ENCODE measurements at regions not wholly inside any gene's neighbourhood (a gene's known extent, or its start where the extent isn't known, plus 50 kb on each side); places are given as distances from the start of the nearest gene placed in this dataset.

DNA sequence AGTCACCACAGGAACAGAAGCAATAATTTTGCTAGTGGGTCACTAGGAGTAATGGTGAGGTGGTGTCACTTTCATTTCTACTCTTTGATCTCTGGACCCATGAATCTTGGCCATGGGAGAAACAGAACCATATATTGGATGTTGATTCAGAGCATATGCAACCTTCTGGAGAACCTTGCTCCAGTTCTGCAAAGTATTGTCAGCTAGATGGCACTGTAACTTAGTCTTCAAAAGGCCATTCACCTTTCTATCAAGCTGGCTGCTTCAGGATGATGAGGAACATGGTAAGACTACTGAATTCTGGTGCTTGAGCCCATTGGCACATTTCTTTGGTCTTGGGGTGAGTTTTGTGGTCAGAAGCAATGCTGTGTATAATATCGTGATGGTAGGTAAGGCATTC is 129.1 kb upstream of the FBN2 start:
- peak in 1 of 56 donors; percentile 0 for DNase-seq

DNA sequence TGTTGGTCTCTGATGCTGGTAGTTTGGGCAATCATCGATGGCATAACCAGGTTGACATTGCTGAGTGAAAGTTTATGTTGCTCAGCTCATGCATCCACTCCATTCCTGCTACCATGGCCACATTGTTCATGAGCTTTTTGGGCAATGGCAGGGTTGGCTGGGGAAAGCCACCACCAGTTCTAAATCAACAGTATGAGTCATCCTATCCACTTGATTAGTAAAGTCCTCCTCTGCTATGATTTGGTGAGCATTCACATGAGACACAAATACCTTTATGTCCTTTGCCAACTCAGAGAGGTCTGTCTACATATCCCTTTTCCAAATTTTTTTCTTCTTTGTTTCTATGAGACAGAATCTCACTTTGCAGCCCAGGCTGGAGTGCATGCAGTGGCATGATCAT is 129.7 kb upstream of the FBN2 start:
- DNase-seq, result no peak

DNA sequence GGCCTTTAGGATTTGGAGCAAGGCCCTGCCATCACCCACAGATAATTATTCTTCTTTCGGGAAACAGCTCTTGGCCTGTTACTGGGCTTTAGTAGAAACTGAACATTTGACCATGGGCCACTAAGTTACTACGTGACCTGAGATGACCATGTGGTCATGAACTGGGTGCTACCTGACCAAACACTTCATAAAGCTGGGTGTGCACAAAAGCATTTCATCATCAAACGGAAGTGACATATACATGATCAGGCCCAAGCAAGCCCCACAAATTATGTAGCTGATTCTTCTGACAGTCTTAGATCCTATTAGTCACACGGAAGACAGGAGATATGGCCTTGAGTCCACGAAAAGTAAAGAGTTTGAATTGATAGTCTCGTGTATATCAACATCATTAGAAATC is 130.9 kb upstream of the FBN2 start:
- no peak for DNase-seq

DNA sequence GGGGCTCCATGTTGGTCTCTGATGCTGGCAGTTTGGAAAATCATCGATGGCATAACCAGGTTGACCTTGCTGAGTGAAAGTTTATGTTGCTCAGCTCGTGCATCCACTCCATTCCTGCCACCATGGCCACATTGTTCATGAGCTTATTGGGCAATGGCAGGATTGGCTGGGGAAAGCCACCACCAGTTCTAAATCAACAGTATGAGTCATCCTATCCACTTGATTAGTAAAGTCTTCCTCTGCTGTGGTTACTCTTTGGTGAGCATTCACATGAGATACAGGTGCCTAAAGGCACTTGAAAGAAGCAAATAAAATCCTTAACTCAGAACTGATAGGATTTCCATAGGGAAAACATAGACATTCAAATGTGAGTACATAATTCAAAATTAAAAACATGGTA is 131.8 kb upstream of the FBN2 start:
- no peak for DNase-seq

DNA sequence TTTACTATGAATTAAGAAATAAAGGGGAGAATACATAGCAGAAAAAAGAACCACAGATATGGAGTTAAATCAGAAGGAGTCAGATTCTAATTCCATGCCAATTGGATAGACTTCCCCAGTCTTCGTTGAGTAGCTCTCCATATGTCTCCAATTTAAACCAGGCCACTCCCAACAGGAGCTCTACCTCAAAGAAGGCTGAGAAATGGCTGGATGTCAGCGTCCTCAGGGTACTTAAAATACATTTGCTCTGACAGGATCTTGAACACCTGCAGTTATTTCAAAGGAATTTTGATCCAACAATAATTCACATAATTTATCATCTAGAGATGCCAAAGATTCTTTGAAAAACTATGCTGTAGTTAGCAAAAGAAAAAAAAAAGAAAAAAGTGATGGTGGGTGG is 133.9 kb upstream of the FBN2 start:
- no peak for DNase-seq

DNA sequence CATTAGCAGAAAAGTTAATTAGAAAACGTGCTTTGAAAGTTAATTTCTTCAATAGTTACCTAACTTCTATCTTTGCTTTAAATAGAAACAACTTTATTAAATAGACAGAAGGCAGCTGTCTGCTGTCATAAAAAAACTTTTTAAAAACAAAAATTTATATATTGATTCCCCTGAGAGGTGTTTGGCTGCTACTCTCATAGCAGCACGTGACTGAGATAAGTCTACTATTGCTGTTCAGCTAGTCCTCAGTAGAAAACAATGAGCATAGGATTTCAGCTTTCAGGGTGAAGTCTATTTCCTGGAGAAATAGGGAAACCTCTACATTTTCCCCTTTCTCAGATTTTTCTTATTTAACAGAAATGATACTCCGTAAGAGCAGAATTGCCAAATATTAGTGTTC is 135.0 kb upstream of the FBN2 start:
- DNase-seq, result no peak

DNA sequence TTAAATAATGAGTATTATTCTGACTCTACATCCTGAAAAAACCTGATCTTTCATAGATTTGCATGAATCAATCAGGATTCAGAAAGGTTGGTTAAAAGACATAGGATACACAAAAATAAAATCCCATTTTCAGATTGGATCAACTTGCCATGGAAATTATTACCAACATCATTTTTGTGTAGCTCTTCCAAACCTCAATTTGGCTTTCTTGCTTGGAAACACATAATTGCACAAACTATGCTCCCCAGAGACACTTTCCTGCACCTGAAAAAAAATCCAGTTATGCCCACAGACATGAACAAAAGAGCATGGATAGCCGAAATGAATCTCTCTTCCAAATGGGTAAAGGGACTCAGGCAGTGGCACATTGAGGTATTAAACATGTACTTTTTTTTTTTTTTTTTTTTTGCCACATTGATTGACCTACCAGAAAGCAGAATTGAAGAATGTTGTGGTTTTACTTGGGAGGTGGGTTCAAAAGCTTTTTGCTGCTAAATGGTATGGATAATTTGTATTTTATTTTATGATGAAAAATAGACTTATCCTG is 135.4 kb upstream of the FBN2 start:
- no peak for DNase-seq

DNA sequence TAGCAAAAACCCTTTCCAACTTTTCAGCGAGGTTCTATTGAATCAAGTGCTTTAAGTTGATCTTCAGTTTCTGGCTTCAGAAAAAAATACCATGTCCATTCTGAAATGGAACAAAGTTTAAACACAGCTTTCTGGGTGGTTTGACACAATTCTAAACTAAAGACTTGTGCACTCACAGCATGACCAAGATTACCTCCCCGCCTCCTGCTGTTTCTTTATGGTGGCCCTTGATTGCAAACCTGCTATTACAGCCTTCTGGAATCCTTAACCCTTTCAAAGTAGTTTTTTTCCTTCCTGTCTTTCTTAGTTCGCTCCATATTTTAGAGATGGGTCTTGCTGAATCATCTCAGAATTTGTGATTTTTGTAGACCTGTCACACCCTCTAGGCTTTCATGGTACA is 135.9 kb upstream of the FBN2 start:
- no peak for DNase-seq

DNA sequence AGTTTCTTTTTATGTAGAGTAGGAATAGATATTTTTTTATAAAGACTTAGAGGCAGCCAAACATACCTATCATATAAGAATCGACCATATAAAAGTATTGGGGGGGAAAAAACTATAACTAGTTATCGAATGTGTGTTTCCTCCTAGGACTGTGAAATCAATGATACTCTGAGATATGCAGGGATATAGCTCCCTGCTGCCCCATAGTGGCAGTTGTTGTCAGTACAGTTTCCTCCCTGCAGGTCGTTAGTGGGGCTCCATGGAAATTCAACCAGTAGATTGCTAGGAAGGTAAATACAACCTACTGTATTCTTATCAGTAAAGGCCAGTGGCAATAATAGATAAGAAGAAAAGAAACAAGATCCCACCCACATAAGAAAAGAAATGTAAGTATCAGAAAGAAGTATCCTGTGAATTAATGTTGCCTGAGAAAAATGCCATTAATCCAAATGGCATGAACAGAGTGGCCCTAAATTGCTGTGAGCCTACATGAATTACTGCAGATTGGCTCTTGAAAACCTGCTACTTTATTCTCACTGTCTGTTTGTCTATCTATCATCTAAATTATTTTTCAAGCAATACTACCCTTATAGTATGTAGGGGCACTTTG is 136.9 kb upstream of the FBN2 start:
- peak in 2 of 56 donors; percentile 0 to 16 for DNase-seq

DNA sequence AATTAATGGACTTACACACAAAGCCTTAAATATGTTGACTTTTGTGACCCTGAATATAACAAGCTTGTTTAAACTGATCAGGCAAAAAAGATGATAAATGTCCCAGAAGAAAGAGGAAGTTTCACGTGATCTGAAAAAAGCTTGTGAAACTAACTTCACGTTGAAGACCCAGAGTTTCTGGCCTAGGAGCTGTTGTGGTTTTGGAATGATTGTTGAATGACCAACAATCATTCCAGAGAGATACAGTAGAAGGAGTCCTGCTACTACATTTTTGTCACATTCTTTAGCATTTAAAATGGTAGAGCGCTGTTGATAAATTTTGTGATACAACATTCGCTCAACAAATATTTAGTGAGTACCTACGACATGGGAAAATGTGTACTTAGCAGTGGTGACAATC is 143.1 kb upstream of the FBN2 start:
- DNase-seq, result no peak

DNA sequence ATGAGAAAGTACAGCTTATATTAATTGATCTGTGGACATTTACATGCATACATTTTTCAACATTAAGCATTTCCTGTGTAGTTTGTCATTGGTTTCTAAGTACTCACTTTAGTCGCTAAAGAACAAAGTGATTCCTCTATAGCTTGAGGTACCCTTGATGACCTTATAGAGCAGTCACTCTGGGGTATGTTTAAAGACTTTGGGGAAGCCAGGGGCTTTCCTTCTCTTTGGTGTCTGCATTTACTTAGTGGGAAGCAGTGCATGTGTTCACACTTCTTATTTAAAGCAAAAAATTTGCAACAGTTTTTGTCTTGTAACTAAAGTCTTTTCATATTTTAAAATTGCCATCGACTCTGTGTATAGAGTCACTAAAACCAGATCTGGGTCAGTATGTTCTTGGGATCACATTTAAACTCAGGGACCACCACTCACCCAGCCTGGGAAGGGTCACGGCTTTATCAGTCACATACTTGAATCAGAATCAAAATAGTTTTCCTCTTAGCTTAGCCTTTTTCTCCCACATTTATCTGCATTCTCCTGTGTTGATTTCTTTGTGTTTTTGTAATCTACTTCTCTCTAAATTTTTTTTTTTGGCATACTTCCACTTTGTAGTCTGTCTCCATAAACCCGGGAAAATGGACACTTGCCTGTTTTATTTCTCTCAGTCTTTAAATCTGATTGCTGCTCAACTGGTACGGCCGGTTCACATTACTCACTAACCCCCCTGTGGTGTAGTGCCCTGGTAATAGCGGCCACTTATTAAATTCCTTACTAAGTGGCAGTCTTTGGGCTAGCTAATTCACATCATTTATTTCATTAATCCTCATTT is 143.9 kb upstream of the FBN2 start:
- no peak for DNase-seq

DNA sequence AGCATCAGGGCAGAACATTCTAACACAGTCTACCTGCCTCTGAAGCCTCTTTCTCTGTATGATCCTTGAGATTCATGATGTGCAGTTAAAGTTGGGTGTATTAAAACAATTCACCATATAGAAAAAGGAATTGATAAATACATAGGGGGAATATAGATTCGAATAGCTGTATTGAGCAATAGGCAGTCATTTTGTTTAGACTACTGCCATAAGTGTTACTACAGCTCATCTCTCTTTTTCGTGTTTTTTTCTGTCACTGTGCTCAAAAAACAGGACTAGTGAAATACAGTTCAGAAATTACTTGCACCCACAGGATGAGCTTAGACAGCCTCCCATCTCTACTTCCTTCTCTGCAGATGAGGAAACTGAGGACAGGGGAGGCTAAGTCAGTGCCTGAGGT is 144.6 kb upstream of the FBN2 start:
- no peak for DNase-seq

DNA sequence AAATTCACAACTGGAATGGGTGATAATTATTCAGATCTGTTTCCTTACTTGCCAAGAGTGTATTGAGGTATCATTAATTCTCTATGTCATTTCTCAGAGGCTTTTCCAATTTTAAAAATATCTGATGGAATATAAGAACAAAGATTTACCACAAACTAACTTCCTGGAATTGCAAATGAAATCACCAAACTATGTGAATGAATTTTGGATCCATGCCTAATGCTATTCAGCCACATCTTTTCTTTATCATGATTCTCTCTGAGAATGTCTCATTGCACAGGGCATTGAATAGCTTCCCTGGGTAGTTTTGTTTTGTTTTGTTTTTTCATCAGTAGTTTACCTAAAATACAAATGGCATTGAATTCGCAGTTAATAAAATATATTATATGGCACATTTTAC is 146.9 kb upstream of the FBN2 start:
- DNase-seq, result no peak

DNA sequence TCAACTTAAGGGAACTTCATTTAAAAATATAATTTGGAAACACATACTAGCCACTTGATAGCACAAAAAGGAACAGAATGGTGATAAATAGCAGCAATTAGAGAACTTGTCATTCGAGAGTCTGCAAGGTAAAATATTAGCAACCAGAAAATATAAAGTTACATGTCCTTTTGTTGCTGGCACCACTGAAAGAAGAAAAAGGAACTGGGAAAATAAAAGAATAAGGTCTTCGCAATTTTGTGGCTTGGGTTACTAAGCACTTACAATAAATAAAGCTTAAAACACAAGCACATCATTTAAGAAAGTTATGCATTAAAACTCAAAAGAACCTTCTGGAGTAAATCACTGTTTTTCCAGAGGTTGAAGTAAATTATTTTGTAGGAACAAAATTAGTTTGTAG is 149.9 kb upstream of the FBN2 start:
- DNase-seq, result no peak

DNA sequence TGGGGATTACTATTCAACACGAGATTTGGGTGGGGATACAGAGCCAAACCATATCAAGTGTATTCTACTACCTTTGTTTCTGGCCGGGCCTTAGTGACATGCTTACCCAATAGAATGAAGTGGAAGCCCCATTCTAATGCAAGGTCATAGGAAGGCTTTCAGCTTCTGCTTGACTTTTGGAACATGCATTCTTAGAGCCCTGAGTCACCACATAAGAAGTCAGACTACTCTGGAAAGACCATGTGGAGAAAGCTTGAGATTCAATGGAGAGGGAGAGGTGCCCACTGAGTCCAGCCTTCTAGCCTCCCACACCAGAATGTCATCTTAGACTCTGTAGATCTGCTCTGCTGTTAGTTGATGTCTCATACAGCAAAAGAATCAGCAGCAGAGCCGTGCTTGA is 155.7 kb upstream of the FBN2 start:
- no peak for DNase-seq

DNA sequence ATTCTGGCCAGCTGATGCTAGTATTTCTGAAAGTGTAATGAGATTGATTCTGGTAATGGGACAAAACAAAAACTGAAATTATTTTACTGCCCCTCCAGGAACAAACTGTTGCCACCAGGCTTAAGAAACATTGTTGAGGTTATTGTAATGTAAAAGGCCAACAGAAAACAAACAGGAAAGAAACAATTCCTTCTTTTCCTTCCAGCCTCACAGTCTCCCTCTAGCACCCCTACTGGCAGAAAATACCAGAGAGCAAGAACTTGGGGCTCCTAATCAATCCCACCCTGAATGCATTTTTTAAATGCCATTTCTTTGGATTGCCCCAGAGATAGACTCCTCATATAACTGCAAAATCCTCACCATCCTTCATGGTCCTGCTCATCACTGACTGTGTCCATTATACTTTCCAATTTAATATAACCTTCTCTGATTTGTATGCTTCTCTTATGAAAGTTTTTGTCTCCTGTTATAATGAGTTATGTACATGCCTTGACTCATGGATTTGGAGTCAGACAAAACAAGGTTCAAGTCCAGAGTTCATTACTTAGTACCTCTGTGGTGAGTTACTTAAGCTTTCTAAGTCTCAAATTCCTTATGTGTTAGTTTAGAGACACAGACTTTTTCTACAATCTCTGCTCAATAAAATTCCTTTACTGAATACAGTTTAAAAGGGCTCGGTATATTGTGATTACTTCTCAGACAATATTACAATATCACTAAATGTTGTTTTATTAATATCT is 157.9 kb upstream of the FBN2 start:
- no peak for DNase-seq

DNA sequence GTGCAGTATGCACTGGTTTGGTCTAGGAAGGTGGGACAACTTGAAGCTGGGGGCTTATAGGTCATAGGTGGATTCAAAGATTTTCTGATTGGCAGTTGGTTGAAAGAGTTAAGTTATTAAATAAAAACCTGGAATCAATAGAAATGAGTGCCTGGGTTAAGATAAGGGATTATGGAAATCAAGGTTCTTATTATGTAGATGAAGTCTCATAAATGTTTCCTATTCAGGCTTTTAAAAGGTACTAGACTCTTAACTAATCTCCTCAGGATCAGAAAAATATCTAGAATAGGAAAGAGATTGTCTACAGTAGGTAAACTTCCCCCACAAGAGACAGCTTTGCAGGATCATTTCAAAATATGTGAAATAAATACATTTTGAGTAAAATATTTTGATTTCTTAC is 163.3 kb upstream of the FBN2 start:
- no peak for DNase-seq

DNA sequence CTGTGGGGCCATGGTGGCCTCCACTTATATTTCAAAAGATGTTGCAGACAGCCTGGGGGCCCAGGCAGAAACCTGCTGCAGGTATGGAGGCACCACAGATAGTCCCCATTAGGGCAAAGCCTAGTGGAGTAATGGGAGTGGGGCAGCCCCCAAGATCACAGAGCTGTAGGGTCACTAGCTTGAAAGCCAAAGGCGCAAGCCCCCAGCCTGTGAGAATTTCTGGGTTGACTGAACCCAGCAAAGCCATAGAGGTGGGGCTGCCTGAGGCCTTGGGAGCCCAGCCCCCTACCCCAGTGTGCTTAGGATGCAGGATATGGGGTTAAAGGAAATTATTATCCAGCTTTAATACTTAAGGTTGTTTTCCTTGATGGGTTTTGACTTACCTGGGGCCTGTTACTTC is 165.3 kb upstream of the FBN2 start:
- no peak for DNase-seq

DNA sequence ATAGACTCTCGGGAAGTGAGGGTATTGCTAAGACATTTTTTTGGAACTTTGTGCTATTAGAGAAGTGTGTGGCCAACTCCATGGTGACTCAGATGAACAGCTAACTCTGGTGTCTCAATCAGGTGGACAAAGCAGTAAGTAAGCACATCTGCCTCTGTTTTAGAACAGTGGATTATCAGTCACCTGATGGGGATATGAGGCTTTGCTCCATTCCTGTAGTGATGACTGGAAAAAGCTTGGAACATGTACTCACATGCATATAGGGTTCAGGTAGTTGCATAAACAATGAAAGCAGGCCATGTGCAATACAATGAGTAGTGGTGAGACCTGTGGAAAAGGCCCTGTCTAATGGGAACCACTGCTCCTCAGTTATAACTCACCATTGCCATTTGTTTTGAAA is 168.2 kb upstream of the FBN2 start:
- DNase-seq, result no peak

DNA sequence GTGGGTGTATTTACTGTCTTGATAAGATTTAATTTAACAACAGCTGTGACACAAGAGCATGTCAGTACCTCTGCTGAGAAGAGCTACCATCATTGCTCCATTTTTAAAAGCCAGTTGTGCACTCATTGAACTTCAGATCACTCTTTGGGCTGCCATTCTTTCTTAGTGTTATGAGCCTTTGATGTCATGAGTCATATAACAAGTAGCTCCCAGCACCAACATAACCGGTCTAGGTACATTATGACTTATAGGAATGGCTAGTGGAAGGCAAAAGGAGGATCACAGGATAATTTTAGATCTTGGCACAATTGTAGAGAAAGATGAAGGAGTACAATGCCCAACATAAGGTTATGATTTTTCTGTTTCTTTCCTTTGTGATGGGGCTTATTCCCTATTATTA is 170.8 kb upstream of the FBN2 start:
- DNase-seq, result no peak

DNA sequence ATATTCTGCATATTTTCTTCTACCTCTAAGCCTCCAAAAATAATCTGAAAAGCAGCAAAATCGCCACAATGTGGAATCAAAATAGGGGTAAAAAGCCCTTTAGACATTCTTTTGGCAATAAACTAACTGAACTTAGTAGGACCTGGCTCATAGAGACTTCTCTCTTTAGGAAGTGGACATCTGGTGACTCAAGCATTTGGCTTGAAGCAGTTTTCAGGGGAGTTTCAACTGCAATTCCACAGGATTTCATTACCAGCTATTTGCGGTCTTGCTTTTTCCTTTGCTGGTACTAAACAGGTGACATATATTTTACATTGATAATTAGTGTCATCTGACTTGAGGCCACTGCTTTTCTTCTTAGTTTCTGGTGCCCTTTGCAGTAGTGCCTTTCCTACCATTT is 173.2 kb upstream of the FBN2 start:
- no peak for DNase-seq

DNA sequence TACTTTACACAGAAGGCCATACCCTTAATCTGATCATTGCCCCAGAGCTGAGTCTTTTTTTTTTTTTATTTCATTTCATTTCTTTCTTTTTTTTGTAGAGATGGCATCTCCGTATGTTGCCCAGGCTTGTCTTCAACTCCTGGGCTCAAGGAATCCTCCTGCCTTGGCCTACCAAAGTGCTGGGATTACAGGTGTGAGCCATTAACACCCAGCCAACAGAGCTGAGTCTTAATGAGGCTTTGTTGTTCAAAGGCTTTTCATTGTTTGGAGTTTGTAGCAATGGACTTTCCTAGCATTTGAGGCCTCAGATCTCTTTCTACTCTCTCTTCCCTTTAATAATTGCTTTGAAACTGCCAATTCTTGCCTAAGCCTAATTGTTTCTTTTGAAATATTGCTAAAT is 176.5 kb upstream of the FBN2 start:
- DNase-seq, result no peak

DNA sequence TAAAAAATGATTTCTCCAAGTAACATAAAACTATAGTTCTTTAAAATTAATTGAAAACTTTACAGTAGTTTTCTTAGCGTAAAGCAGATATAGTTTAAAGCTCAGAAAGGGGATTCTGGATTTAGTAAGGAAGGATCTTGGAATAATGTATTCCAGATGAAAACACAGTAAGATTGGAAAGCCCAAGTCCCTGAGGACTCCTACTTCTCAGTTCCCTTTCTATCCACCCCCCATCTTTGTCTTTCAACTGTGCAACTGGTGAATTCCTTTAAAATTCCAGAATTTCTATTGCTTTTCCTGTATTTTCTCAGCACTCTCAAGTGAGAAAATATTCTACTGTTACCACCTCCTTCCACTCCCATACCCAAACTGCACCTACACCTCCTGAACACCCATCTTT is 184.5 kb upstream of the FBN2 start:
- DNase-seq, result no peak

Measured in amygdala (tissue), 56 donors.